ENCODE measurements at regions not wholly inside any gene's neighbourhood (a gene's known extent, or its start where the extent isn't known, plus 50 kb on each side); places are given as distances from the start of the nearest gene placed in this dataset.

- Histone ChIP-seq H3K9ac (ENCODE audit: control insufficient read depth, extremely low read depth, insufficient read depth, low read length) (no peak overlapping the region), H3K4me2 (ENCODE audit: control insufficient read depth, extremely low read depth, insufficient read depth, low read depth, low read length) (no peak overlapping the region), H3K27ac (ENCODE audit: control insufficient read depth, insufficient read depth, low read length) (no peak overlapping the region), H3K9me1 (ENCODE audit: control insufficient read depth, extremely low read depth, insufficient read depth, low read length) (no peaks in the 10 kb centered on the region), H3K9me3 (ENCODE audit: control insufficient read depth, low read depth, low read length) (no peaks in the 10 kb centered on the region), H3K36me3 (ENCODE audit: control insufficient read depth in 2 of 2, extremely low read depth in 1 of 2, insufficient read depth in 2 of 2, low read length in 2 of 2) (no peaks in the 10 kb centered on the region), H4K20me1 (ENCODE audit: control insufficient read depth, extremely low read depth, insufficient read depth, low read length) (no peaks in the 10 kb centered on the region), H3K79me2 (ENCODE audit: control insufficient read depth, insufficient read depth, low read length) (no peaks in the 10 kb centered on the region), H2AFZ (ENCODE audit: control insufficient read depth, low read length) (no peak overlapping the region), H3K4me3 (ENCODE audit: control insufficient read depth in 2 of 3, extremely low read depth in 1 of 3, insufficient read depth in 2 of 3, low read depth in 1 of 3, low read length in 3 of 3) (no peak overlapping the region), H3K4me1 (ENCODE audit: control insufficient read depth, extremely low read depth, insufficient read depth, low read length) (no peaks in the 10 kb centered on the region), H3K27me3 (ENCODE audit: control insufficient read depth, extremely low read depth, insufficient read depth, low read length) (peaks cover 72% of the 10 kb centered on the region)
- no peak for FAIRE-seq
- dilution Hi-C loops (cut with MboI; ENCODE audit: extremely low pct_ligation_motif_present, low sequenced_read_pairs) = no loop called here
- TF ChIP-seq CTCF (optimal IDR thresholded peaks at IDR 0.05 in 1 of 3, IDR thresholded peaks at IDR 0.05 in 1 of 3, conservative IDR thresholded peaks at IDR 0.05 in 1 of 3; ENCODE audit: extremely low read depth in 1 of 3, insufficient read depth in 2 of 3, low read length in 3 of 3) (no peak), EZH2 (IDR thresholded peaks at IDR 0.05; ENCODE audit: low read length) (no peak)
- DNase-seq (ENCODE audit: low read depth, low spot score) = no peak
These were observed 110.0 kb upstream of the SPON1 start for GRCh38 chr11:13852481-13852880.

- H3K9me1 ChIP-seq (ENCODE audit: control insufficient read depth, extremely low read depth, insufficient read depth, low read length) = no peaks in the 10 kb centered on the region
- no peaks in the 10 kb centered on the region for H3K9me3 ChIP-seq (ENCODE audit: control insufficient read depth, low read depth, low read length)
- H3K27me3 ChIP-seq (ENCODE audit: control insufficient read depth, extremely low read depth, insufficient read depth, low read length) = peaks cover 45% of the 10 kb centered on the region
- H3K36me3 ChIP-seq (ENCODE audit: control insufficient read depth in 2 of 2, extremely low read depth in 1 of 2, insufficient read depth in 2 of 2, low read length in 2 of 2) = no peaks in the 10 kb centered on the region
- no peak overlapping the region for H3K9ac ChIP-seq (ENCODE audit: control insufficient read depth, extremely low read depth, insufficient read depth, low read length)
- H2AFZ ChIP-seq (ENCODE audit: control insufficient read depth, low read length) = no peak overlapping the region
- TF ChIP-seq EZH2 (IDR thresholded peaks at IDR 0.05; ENCODE audit: low read length) (no peak), CTCF (optimal IDR thresholded peaks at IDR 0.05 in 1 of 3, IDR thresholded peaks at IDR 0.05 in 1 of 3, conservative IDR thresholded peaks at IDR 0.05 in 1 of 3; ENCODE audit: extremely low read depth in 1 of 3, insufficient read depth in 2 of 3, low read length in 3 of 3) (no peak)
- dilution Hi-C loops (cut with MboI; ENCODE audit: extremely low pct_ligation_motif_present, low sequenced_read_pairs) = no loop called here
- no peak overlapping the region for H3K27ac ChIP-seq (ENCODE audit: control insufficient read depth, insufficient read depth, low read length)
- H3K4me1 ChIP-seq (ENCODE audit: control insufficient read depth, extremely low read depth, insufficient read depth, low read length) = no peaks in the 10 kb centered on the region
- no peak overlapping the region for H3K4me3 ChIP-seq (ENCODE audit: control insufficient read depth in 2 of 3, extremely low read depth in 1 of 3, insufficient read depth in 2 of 3, low read depth in 1 of 3, low read length in 3 of 3)
- FAIRE-seq (no peak), DNase-seq (ENCODE audit: low read depth, low spot score) (no peak)
- no peaks in the 10 kb centered on the region for H3K79me2 ChIP-seq (ENCODE audit: control insufficient read depth, insufficient read depth, low read length)
- H4K20me1 ChIP-seq (ENCODE audit: control insufficient read depth, extremely low read depth, insufficient read depth, low read length) = no peaks in the 10 kb centered on the region
- no peak overlapping the region for H3K4me2 ChIP-seq (ENCODE audit: control insufficient read depth, extremely low read depth, insufficient read depth, low read depth, low read length)
These were observed 104.7 kb upstream of the SPON1 start for GRCh38 chr11:13857828-13858227.
